ENCODE measurements at regions not wholly inside any gene's neighbourhood (a gene's known extent, or its start where the extent isn't known, plus 50 kb on each side); places are given as distances from the start of the nearest gene placed in this dataset.

DNA sequence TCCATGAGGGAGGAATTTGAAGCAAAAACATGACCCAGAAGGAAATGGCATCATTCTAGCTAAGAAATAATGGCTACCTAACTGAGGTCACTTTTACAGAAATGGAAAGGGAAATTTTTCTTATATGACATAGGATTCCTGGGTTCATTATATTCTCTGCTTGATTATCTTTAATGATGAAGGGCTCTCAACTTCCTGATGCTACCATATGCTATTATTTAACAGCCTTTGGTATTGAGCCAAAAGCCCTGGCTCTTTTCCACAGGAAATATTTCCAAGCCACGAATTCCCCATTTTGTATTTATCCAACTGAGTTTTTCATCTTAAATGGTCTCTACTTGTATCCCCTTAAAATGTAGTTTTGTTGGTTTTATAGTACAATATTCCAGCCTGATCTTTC lies 63.2 kb upstream of the NPAS2 start:
- in situ Hi-C loops (cut with HindIII; ENCODE audit: low sequenced_read_pairs): loop anchor here (25.0 kb wide), 1 partner anchor 231 kb away; no protein-coding TSS in a partner anchor

DNA sequence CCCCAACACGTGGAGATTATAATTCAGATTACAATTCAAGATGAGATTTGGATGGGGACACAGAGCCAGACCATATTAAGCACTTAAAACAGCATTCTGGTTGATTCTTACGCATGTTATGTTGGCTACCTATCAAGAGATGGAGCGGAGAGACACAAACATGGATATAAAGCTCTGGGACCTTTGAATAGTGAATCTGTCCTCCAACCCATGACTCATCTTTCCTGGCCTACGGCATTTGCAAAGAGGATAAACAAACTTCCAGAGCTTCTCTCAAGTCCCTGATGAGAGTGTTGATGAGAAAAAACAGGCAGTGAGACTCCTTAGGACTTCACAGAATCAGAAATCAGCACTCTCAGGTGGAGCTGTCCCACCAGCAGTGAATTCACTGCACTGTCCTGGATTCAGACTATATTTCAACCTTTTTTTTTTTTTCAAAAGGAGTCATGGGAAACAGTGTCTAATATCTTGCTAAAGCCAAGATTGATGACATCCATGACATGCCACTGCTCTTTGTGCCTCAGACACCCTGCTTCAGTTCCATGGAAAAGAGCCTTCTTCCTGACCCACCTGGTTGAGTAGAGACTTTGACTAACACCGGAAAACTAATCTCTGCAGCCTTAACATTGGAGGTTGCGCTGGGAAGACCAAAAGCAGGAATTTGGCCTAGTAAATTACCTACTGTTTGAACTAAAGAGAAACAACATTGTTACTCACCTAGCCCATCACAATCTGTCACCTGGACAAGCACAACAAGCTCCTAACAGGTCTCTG lies 62.1 kb upstream of the NPAS2 start:
- in situ Hi-C loops (cut with HindIII; ENCODE audit: low sequenced_read_pairs): loop anchor here (25.0 kb wide), 1 partner anchor 229 kb away; no protein-coding TSS in a partner anchor

DNA sequence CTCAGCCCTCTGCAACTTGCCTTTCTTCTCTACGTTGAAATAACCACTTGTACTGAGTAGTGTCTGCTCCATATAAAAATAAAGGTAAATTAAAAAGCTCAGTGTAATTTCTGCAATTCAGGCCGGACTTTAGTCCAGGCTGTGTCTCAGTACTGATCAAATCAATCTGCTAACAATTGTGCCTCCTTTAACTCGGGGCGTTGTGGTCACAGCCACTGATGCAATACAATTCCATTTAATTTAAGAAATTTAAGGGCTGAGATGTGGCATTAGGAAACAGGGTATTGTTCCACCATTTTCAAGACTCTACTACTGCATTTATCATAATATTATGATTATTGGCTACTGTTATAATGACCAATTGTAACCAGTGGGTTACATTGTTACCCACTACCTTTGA lies 60.0 kb upstream of the NPAS2 start:
- in situ Hi-C loops (cut with HindIII; ENCODE audit: low sequenced_read_pairs): loop anchor here (25.0 kb wide), 1 partner anchor 227 kb away; no protein-coding TSS in a partner anchor

DNA sequence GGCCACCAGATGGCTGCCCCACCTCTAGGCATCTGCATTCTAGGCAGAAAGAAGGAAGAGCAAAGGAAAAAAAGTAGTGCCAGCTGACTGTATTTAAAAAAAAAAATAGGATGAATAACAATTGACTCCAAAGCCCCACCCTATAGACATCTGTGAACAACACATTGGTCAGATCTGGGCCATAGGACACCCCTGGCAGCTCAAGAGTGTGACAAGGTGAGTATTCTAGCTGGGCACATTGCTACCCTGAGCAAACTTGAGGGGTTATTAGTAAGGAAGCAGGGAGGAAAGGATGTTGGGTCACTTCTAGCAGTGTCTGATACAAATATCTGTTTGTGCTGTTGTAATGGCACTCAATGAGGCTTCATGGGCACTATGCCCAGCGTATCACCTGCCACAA lies 58.6 kb upstream of the NPAS2 start:
- in situ Hi-C loops (cut with HindIII; ENCODE audit: low sequenced_read_pairs): loop anchor here (25.0 kb wide), 1 partner anchor 226 kb away; no protein-coding TSS in a partner anchor

DNA sequence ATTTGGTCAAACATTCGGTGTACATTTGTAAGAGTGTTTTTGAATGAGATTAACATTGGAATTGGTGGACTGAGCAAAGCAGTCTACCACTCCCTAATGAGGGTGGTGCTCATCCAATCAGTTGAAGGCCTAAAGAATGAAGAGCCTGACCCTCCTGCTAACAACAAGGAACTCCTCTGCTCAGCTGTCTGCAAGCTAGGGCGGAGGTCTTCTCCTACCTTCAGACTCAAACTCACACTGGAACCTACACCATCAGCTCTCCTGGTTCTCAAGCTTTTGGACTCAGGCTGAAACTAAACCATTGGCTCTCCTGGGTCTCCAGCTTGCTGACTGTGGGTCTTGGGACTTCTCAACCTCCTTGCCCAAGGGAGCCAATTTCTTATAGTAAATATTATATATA lies 55.5 kb upstream of the NPAS2 start:
- in situ Hi-C loops (cut with HindIII; ENCODE audit: low sequenced_read_pairs): loop anchor here (25.0 kb wide), 1 partner anchor 223 kb away; no protein-coding TSS in a partner anchor

DNA sequence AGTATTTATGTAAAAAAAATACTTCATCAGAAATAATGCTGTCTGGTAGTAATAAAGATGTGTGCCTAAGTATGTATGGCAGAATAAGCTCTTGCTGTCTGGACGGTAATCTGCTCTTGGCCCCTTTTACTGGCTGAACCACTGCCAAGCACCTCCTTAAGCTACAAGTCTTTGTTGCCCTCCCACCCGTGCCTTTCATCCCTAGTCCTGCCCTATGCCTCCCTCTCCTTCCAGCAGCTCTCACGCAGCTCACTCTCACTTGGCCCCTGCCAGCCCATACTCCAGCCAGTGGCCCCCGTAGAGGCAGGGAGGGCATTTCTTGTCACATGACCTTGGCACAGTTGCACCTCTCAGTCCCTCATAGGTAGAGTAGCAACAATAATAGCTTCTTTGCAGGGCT lies 54.5 kb upstream of the NPAS2 start:
- in situ Hi-C loops (cut with HindIII; ENCODE audit: low sequenced_read_pairs): loop anchor here (25.0 kb wide), 1 partner anchor 222 kb away; no protein-coding TSS in a partner anchor

DNA sequence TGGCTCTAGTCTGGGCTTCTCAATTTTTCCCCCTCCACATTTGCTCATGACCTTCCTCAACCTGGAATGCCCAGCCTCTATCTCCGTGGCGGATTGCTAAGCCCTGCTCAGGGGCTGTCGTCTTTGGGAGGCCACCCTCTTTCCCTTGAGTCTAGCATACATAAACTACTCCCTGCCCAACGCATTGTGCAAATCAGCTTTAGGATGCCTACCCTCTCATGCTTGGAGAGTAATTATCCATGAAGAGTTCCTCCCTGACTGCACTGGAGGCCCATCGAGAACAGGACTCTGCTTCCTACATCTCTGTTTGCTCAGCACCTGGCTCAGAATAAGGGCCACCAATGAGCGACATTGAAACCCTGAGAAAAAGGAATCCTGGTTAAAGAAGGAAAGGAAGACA lies 53.7 kb upstream of the NPAS2 start:
- in situ Hi-C loops (cut with HindIII; ENCODE audit: low sequenced_read_pairs): loop anchor here (25.0 kb wide), 1 partner anchor 221 kb away; no protein-coding TSS in a partner anchor

DNA sequence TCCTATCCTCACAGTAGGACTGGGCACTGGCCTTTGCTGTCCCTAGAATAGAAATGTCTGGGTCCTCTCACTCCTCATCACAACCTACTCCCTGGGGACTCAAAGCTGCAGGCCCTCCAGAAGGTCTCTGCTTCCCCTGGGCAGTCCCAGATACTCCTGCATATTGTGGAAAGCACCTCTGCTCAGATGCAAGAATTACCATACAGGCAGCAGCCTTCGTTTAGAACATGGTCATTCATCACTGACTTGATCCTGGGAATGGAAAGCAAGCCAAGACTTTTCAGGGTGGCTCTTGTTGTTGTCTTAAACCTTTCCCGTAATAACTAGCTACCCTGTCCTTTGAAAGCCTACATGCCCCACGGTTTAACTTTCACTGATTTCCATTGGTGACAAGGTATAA lies 53.1 kb upstream of the NPAS2 start:
- in situ Hi-C loops (cut with HindIII; ENCODE audit: low sequenced_read_pairs): loop anchor here (25.0 kb wide), 1 partner anchor 220 kb away; no protein-coding TSS in a partner anchor

DNA sequence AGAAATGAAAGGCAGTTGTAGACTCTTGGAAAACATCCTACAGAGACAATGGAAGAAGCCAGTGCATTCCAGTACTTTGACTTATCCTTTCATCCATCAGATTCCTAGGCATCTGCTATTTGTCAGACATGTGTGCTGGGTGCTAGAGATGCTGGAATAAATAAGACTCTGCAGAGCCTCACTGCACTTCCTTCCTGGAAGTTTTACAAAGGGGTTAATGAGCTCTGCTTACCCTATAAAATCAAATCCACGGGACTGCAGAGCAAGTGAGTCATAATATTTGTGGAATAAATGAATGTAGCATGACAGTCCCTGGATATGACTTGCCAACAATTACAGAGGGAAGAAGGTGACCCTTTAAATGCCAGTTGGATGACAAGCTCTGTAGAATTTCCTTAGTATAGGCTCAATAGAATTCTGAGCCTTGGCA lies 52.7 kb upstream of the NPAS2 start:
- in situ Hi-C loops (cut with HindIII; ENCODE audit: low sequenced_read_pairs): loop anchor here (25.0 kb wide), 1 partner anchor 220 kb away; no protein-coding TSS in a partner anchor

DNA sequence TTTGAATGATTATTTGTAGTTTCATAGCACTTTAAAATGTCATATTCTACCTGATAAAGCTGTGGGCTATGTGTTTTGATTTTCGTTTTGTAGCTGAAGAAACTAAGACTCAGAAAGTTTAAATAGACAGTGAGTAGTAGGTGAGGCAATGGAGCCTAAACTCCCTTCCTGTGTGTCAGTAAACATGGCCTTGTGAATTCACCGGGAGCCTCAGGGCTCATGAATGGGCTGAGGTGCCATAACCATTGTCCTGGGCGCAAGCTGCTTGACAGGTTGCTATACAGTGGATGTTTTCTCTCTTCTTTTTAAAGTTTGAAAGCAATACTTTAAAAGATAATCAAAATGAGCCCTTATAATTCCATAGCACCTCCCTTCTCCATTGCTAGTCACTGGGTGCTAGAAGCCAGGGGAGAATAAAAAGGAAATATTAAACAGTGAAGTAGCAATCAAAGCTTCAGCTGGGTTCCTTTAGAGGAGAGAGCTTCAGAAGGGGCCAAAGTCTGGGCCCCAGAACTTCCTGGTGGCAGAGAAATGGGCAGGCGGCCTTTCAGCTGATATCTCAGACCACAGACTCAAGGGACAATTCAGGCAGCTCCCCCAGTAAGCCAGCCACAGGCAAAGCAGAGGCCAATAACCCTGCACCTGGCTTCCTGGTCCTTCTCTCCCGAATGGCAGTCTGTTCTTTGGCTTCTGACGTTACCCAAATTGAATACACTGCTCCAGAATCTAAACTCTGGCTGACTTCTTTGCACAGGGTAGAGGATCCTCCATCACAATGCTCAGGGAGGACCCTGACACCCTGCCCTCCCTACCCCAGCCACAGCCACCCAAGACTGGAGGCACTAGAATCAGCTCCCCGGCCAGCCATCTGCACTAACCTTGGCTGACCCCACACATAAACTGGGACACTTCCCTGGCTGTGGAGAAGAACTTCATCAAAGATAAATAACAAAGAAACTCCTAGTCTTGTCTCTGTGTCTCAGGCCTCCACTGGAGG lies 51.8 kb upstream of the NPAS2 start:
- in situ Hi-C loops (cut with HindIII; ENCODE audit: low sequenced_read_pairs): loop anchor here (25.0 kb wide), 1 partner anchor 219 kb away; no protein-coding TSS in a partner anchor
